ENCODE measurements at regions not wholly inside any gene's neighbourhood (a gene's known extent, or its start where the extent isn't known, plus 50 kb on each side); places are given as distances from the start of the nearest gene placed in this dataset.

GRCh38 chr20:23150304-23151007 is 64.3 kb upstream of the CD93 start:
- no peaks in the 10 kb centered on the region for H4K20me1 ChIP-seq (ENCODE audit: control insufficient read depth, extremely low read depth, insufficient read depth, low read length)
- no peak overlapping the region for H3K27ac ChIP-seq (ENCODE audit: control insufficient read depth, insufficient read depth, low read length)
- no peak overlapping the region for H2AFZ ChIP-seq (ENCODE audit: control insufficient read depth, low read length)
- H3K4me1 ChIP-seq (ENCODE audit: control insufficient read depth, extremely low read depth, insufficient read depth, low read length) = peaks cover 27% of the 10 kb centered on the region
- TF ChIP-seq CTCF (optimal IDR thresholded peaks at IDR 0.05 in 1 of 3, IDR thresholded peaks at IDR 0.05 in 1 of 3, conservative IDR thresholded peaks at IDR 0.05 in 1 of 3; ENCODE audit: extremely low read depth in 1 of 3, insufficient read depth in 2 of 3, low read length in 3 of 3) = no peak
- no peak for TF ChIP-seq EZH2 (IDR thresholded peaks at IDR 0.05; ENCODE audit: low read length)
- no peak overlapping the region for H3K4me2 ChIP-seq (ENCODE audit: control insufficient read depth, extremely low read depth, insufficient read depth, low read depth, low read length)
- no peaks in the 10 kb centered on the region for H3K9me1 ChIP-seq (ENCODE audit: control insufficient read depth, extremely low read depth, insufficient read depth, low read length)
- no peak overlapping the region for H3K4me3 ChIP-seq (ENCODE audit: control insufficient read depth in 2 of 3, extremely low read depth in 1 of 3, insufficient read depth in 2 of 3, low read depth in 1 of 3, low read length in 3 of 3)
- H3K27me3 ChIP-seq (ENCODE audit: control insufficient read depth, extremely low read depth, insufficient read depth, low read length) = no peaks in the 10 kb centered on the region
- FAIRE-seq (no peak), DNase-seq (ENCODE audit: low read depth, low spot score) (no peak)
- no peak overlapping the region for H3K9ac ChIP-seq (ENCODE audit: control insufficient read depth, extremely low read depth, insufficient read depth, low read length)
- no peaks in the 10 kb centered on the region for H3K36me3 ChIP-seq (ENCODE audit: control insufficient read depth in 2 of 2, extremely low read depth in 1 of 2, insufficient read depth in 2 of 2, low read length in 2 of 2)
- dilution Hi-C loops (cut with MboI; ENCODE audit: extremely low pct_ligation_motif_present, low sequenced_read_pairs) = no loop called here
- no peaks in the 10 kb centered on the region for H3K9me3 ChIP-seq (ENCODE audit: control insufficient read depth, low read depth, low read length)
- no peaks in the 10 kb centered on the region for H3K79me2 ChIP-seq (ENCODE audit: control insufficient read depth, insufficient read depth, low read length)

- Histone ChIP-seq H3K9me1 (ENCODE audit: control insufficient read depth, extremely low read depth, insufficient read depth, low read length) (no peaks in the 10 kb centered on the region), H3K9me3 (ENCODE audit: control insufficient read depth, low read depth, low read length) (no peaks in the 10 kb centered on the region), H4K20me1 (ENCODE audit: control insufficient read depth, extremely low read depth, insufficient read depth, low read length) (no peaks in the 10 kb centered on the region), H3K36me3 (ENCODE audit: control insufficient read depth in 2 of 2, extremely low read depth in 1 of 2, insufficient read depth in 2 of 2, low read length in 2 of 2) (no peaks in the 10 kb centered on the region), H3K4me1 (ENCODE audit: control insufficient read depth, extremely low read depth, insufficient read depth, low read length) (peaks cover 24% of the 10 kb centered on the region), H2AFZ (ENCODE audit: control insufficient read depth, low read length) (no peak overlapping the region), H3K27me3 (ENCODE audit: control insufficient read depth, extremely low read depth, insufficient read depth, low read length) (no peaks in the 10 kb centered on the region), H3K27ac (ENCODE audit: control insufficient read depth, insufficient read depth, low read length) (no peak overlapping the region), H3K9ac (ENCODE audit: control insufficient read depth, extremely low read depth, insufficient read depth, low read length) (no peak overlapping the region), H3K4me2 (ENCODE audit: control insufficient read depth, extremely low read depth, insufficient read depth, low read depth, low read length) (no peak overlapping the region), H3K79me2 (ENCODE audit: control insufficient read depth, insufficient read depth, low read length) (no peaks in the 10 kb centered on the region), H3K4me3 (ENCODE audit: control insufficient read depth in 2 of 3, extremely low read depth in 1 of 3, insufficient read depth in 2 of 3, low read depth in 1 of 3, low read length in 3 of 3) (no peak overlapping the region)
- TF ChIP-seq EZH2 (IDR thresholded peaks at IDR 0.05; ENCODE audit: low read length) (no peak), CTCF (optimal IDR thresholded peaks at IDR 0.05 in 1 of 3, IDR thresholded peaks at IDR 0.05 in 1 of 3, conservative IDR thresholded peaks at IDR 0.05 in 1 of 3; ENCODE audit: extremely low read depth in 1 of 3, insufficient read depth in 2 of 3, low read length in 3 of 3) (no peak)
- no peak for FAIRE-seq
- dilution Hi-C loops (cut with MboI; ENCODE audit: extremely low pct_ligation_motif_present, low sequenced_read_pairs) = no loop called here
- no peak for DNase-seq (ENCODE audit: low read depth, low spot score)
These were observed 63.6 kb upstream of the CD93 start for GRCh38 chr20:23149623-23150279.

Data from keratinocyte (primary cell).